ENCODE measurements at regions not wholly inside any gene's neighbourhood (a gene's known extent, or its start where the extent isn't known, plus 50 kb on each side); places are given as distances from the start of the nearest gene placed in this dataset.

GRCh38 chr9:2567922-2568321, 53.7 kb upstream of the VLDLR start:
- TF ChIP-seq CTCF (IDR thresholded peaks at IDR 0.05) (no peak), POLR2A (IDR thresholded peaks at IDR 0.05) (no peak)
